ENCODE measurements at regions not wholly inside any gene's neighbourhood (a gene's known extent, or its start where the extent isn't known, plus 50 kb on each side); places are given as distances from the start of the nearest gene placed in this dataset.

GRCh38 chr2:12602661-12603060, 114.1 kb upstream of the TRIB2 start:
- Histone ChIP-seq H3K36me3 (replicated peaks in 1 of 2) (no peaks in the 10 kb centered on the region), H3K4me1 (replicated peaks in 1 of 2) (peaks cover 0 to 7% of the 10 kb centered on the region in 2 donors), H3K27ac (no peak overlapping the region), H3K4me3 (no peak overlapping the region), H3K9me3 (replicated peaks in 1 of 3) (no peaks in the 10 kb centered on the region), H3K27me3 (no peaks in the 10 kb centered on the region)
- intact Hi-C loops (cut with DNase I), result no loop called here
- 84 to 89% (median 86%) methylated on average over 2 of the region's 2 CpGs for WGBS, 4 donors
- TF ChIP-seq POLR2A (IDR thresholded peaks at IDR 0.05) (no peak), CTCF (IDR thresholded peaks at IDR 0.05) (no peak)
- no peak for DNase-seq

- WGBS, 4 donors, result 77 to 96% (median 84%) methylated on average over 1 of the region's 1 CpG
- DNase-seq, result no peak
- no peaks in the 10 kb centered on the region for H3K9me3 ChIP-seq (replicated peaks in 1 of 3)
- no peaks in the 10 kb centered on the region for H3K36me3 ChIP-seq (replicated peaks in 1 of 2)
- TF ChIP-seq CTCF (IDR thresholded peaks at IDR 0.05), result no peak
- no peak for TF ChIP-seq POLR2A (IDR thresholded peaks at IDR 0.05)
- peaks cover 0 to 7% of the 10 kb centered on the region in 2 donors for H3K4me1 ChIP-seq (replicated peaks in 1 of 2)
- no peaks in the 10 kb centered on the region for H3K27me3 ChIP-seq
- H3K4me3 ChIP-seq, result no peak overlapping the region
- H3K27ac ChIP-seq, result no peak overlapping the region
- intact Hi-C loops (cut with DNase I), result no loop called here
Observed at GRCh38 chr2:12603781-12604295, 112.9 kb upstream of the TRIB2 start.

- Histone ChIP-seq H3K36me3 (replicated peaks in 1 of 2) (no peaks in the 10 kb centered on the region), H3K4me1 (replicated peaks in 1 of 2) (peaks cover 0 to 7% of the 10 kb centered on the region in 2 donors), H3K27me3 (no peaks in the 10 kb centered on the region), H3K4me3 (no peak overlapping the region), H3K9me3 (replicated peaks in 1 of 3) (no peaks in the 10 kb centered on the region), H3K27ac (no peak overlapping the region)
- DNase-seq, result no peak
- intact Hi-C loops (cut with DNase I), result no loop called here
- TF ChIP-seq CTCF (IDR thresholded peaks at IDR 0.05) (no peak), POLR2A (IDR thresholded peaks at IDR 0.05) (no peak)
- WGBS, 4 donors, result 72 to 80% (median 72%) methylated on average over 2 of the region's 2 CpGs
Observed at GRCh38 chr2:12604341-12604740, 112.4 kb upstream of the TRIB2 start.

- no peaks in the 10 kb centered on the region for H3K27me3 ChIP-seq
- no peak overlapping the region for H3K4me3 ChIP-seq
- intact Hi-C loops (cut with DNase I), result no loop called here
Observed at GRCh38 chr2:12605366-12605765, 111.4 kb upstream of the TRIB2 start.

More at GRCh38 chr2:12605366-12605765, 111.4 kb upstream of the TRIB2 start:
- no peaks in the 10 kb centered on the region for H3K9me3 ChIP-seq (replicated peaks in 1 of 3)
- H3K36me3 ChIP-seq (replicated peaks in 1 of 2), result no peaks in the 10 kb centered on the region
- 87 to 100% (median 93%) methylated on average over 1 of the region's 1 CpG for WGBS, 4 donors
- TF ChIP-seq CTCF (IDR thresholded peaks at IDR 0.05), result no peak
- no peak overlapping the region for H3K27ac ChIP-seq
- no peak for DNase-seq
- peaks cover 0 to 7% of the 10 kb centered on the region in 2 donors for H3K4me1 ChIP-seq (replicated peaks in 1 of 2)
